ENCODE measurements at regions not wholly inside any gene's neighbourhood (a gene's known extent, or its start where the extent isn't known, plus 50 kb on each side); places are given as distances from the start of the nearest gene placed in this dataset.

GRCh38 chr1:229889031-229889517 is 178.0 kb upstream of the GALNT2 start:
- Histone ChIP-seq H3K4me2 (ENCODE audit: insufficient read depth in 1 of 2, low read depth in 2 of 2, low read length in 2 of 2) (no peak overlapping the region), H3K9ac (replicated peaks in 1 of 4; ENCODE audit: extremely low read depth in 1 of 4, low read depth in 3 of 4, low read length in 3 of 4) (no peak overlapping the region), H2AK5ac (ENCODE audit: low read depth, low read length) (no peak overlapping the region), H2BK15ac (ENCODE audit: low read length) (no peak overlapping the region), H3K9me3 (ENCODE audit: insufficient read depth in 2 of 2, low read depth in 1 of 2, low read length in 1 of 2) (no peaks in the 10 kb centered on the region), H4K91ac (replicated peaks; ENCODE audit: insufficient read length, low read length) (no peak overlapping the region), H2BK20ac (ENCODE audit: low read length) (no peak overlapping the region), H2BK12ac (ENCODE audit: low read depth, low read length) (no peak overlapping the region), H3K36me3 (ENCODE audit: control insufficient read depth in 2 of 4, insufficient read depth in 4 of 4, low read length in 3 of 4) (no peaks in the 10 kb centered on the region), H3K27ac (ENCODE audit: low read depth, low read length) (no peak overlapping the region), H3K4me3 (ENCODE audit: extremely low read depth in 1 of 4, insufficient read depth in 2 of 4, low read depth in 3 of 4, low read length in 4 of 4) (no peak overlapping the region), H2AFZ (ENCODE audit: low read length) (no peak overlapping the region), H3K79me2 (ENCODE audit: control insufficient read depth in 1 of 2, insufficient read depth in 2 of 2, low read length in 2 of 2) (no peaks in the 10 kb centered on the region), H3K4ac (replicated peaks; ENCODE audit: insufficient read length, low read depth, low read length) (no peak overlapping the region), H3K14ac (ENCODE audit: insufficient read length) (no peak overlapping the region), H3K4me1 (replicated peaks in 1 of 4; ENCODE audit: control insufficient read depth in 3 of 4, insufficient read depth in 4 of 4, low read length in 3 of 4) (no peaks in the 10 kb centered on the region), H3K23ac (ENCODE audit: insufficient read length) (no peak overlapping the region), H3K56ac (replicated peaks; ENCODE audit: insufficient read length, low read depth, low read length) (no peak overlapping the region), H4K20me1 (replicated peaks in 1 of 2; ENCODE audit: control insufficient read depth in 1 of 2, insufficient read depth in 2 of 2, low read length in 2 of 2) (no peaks in the 10 kb centered on the region), H2BK120ac (replicated peaks; ENCODE audit: low read depth, low read length) (no peak overlapping the region), H3K18ac (ENCODE audit: extremely low read depth, low read length) (no peak overlapping the region), H4K5ac (ENCODE audit: insufficient read length, low read depth, low read length) (no peak overlapping the region), H4K8ac (ENCODE audit: extremely low read depth, insufficient read depth, low read length) (no peak overlapping the region), H2BK5ac (ENCODE audit: low read depth, low read length) (no peak overlapping the region), H3K79me1 (ENCODE audit: low read depth, low read length) (no peaks in the 10 kb centered on the region), H3K23me2 (ENCODE audit: low read depth, low read length) (peaks cover 2% of the 10 kb centered on the region; the same call in 1 of the 2 replicates), H3K27me3 (replicated peaks in 1 of 4; ENCODE audit: control insufficient read depth in 3 of 4, extremely low read depth in 1 of 4, insufficient read depth in 3 of 4, low read length in 3 of 4) (no peaks in the 10 kb centered on the region)
- no peak for TF ChIP-seq MAFK (IDR thresholded peaks at IDR 0.05; ENCODE audit: low read depth, low read length)
- TF ChIP-seq POLR2A (IDR thresholded peaks at IDR 0.05; ENCODE audit: control extremely low read depth in 1 of 2, low read depth in 2 of 2, low read length in 2 of 2) = no peak
- TF ChIP-seq RNF2 (IDR thresholded peaks at IDR 0.05; ENCODE audit: borderline replicate concordance, low read depth, low read length, missing control alignments, poor library complexity, severe bottlenecking) = no peak
- TF ChIP-seq PHF8 (conservative IDR thresholded peaks at IDR 0.05; ENCODE audit: low read depth, low read length) = no peak
- TF ChIP-seq SP1 (IDR thresholded peaks at IDR 0.05; ENCODE audit: low read depth, low read length) = no peak
- no peak for TF ChIP-seq HDAC2 (IDR thresholded peaks at IDR 0.05; ENCODE audit: borderline replicate concordance in 1 of 2, low read depth in 2 of 2, low read length in 2 of 2)
- no peak for TF ChIP-seq SIRT6 (IDR thresholded peaks at IDR 0.05; ENCODE audit: low read length)
- no peak for TF ChIP-seq SAP30 (IDR thresholded peaks at IDR 0.05; ENCODE audit: insufficient read depth, insufficient replicate concordance, low read length)
- CTCF ChIA-PET (ENCODE audit: partially characterized antibody) = no interaction called here
- peak in 1 of 2 experiments; percentile 1 for DNase-seq (ENCODE audit: low read depth in 1 of 2, low spot score in 2 of 2)
- POLR2A ChIA-PET (ENCODE audit: partially characterized antibody) = no interaction called here
- 88% methylated on average over 1 of the region's 1 CpG; no CpG with 5 or more reads in 1 of the 2 experiments for WGBS, 2 experiments (ENCODE audit: extremely low coverage in 1 of 2, insufficient coverage in 1 of 2, insufficient read length in 1 of 2, insufficient replicate concordance in 2 of 2, low coverage in 1 of 2, low lambda C conversion rate in 2 of 2, missing lambda C conversion rate in 1 of 2)
- FAIRE-seq = no peak
